Tibial nerve (tissue), 4 donors: ENCODE measurements at regions not wholly inside any gene's neighbourhood (a gene's known extent, or its start where the extent isn't known, plus 50 kb on each side); places are given as distances from the start of the nearest gene placed in this dataset.

Experiments
- DNase-seq, 2 donors: peaks; one replicate each; pipeline ENCODE4 v3.0.0-alpha.2; 2019; ENCODE audit warnings: low spot score in 2 of 2
- H3K27ac ChIP-seq, 4 donors: fragments of 200-600 bp; sonication (generic) in 3 of 4; one replicate each; pipeline ENCODE4 v1.5.1; 2017 to 2019; ENCODE audit warnings: mild to moderate bottlenecking in 1 of 4
- H3K27me3 ChIP-seq, 2 donors: fragments of 200-600 bp; sonication (generic) in 1 of 2; one replicate each; pipeline versions ENCODE4 v1.5.1 to v1.6.0; 2017 to 2019
- H3K36me3 ChIP-seq, 3 donors: fragments of 200-600 bp; sonication (generic); one replicate each; pipeline ENCODE4 v1.5.1; 2018 to 2019
- H3K4me1 ChIP-seq, 4 donors: fragments of 200-600 bp; sonication (generic) in 3 of 4; one replicate each; pipeline ENCODE4 v1.5.1; 2017 to 2019
- H3K4me3 ChIP-seq, 4 donors: fragments of 200-600 bp; sonication (generic) in 3 of 4; one replicate each; pipeline ENCODE4 v1.5.1; 2017 to 2019; ENCODE audit warnings: mild to moderate bottlenecking in 1 of 4, moderate library complexity in 1 of 4
- H3K9me3 ChIP-seq, 4 donors: fragments of 200-600 bp; sonication (generic) in 3 of 4; one replicate each; pipeline ENCODE4 v1.5.1; 2017 to 2019
- EP300 ChIP-seq, 2 donors: sonication (generic); formaldehyde crosslinking; IDR thresholded peaks; one replicate each; pipeline ENCODE4 v1.6.1; 2017; ENCODE audit warnings: antibody characterized with exemption in 2 of 2, mild to moderate bottlenecking in 1 of 2
- POLR2A ChIP-seq, 2 donors: fragments of 450-650 bp; IDR thresholded peaks; one replicate each; pipeline ENCODE4 v1.6.1; 2017; ENCODE audit warnings: antibody characterized with exemption in 2 of 2, mild to moderate bottlenecking in 2 of 2, moderate library complexity in 2 of 2
- WGBS, 2 donors: methylation state at CpG; one replicate each; pipeline ENCODE4 v1.1.5; 2018; 5-methylcytosine and 5-hydroxymethylcytosine counted together
- TF ChIP-seq, protein P1 (sequence below), 5 experiments: fragments of 200-600 bp in 3 of 5; fragments of 450-650 bp in 2 of 5; sonication (generic) in 3 of 5; IDR thresholded peaks; one replicate each; pipeline ENCODE4 v1.5.1; 2016 to 2019; ENCODE audit warnings: antibody characterized with exemption in 5 of 5, mild to moderate bottlenecking in 3 of 5, moderate library complexity in 2 of 5

DNA sequence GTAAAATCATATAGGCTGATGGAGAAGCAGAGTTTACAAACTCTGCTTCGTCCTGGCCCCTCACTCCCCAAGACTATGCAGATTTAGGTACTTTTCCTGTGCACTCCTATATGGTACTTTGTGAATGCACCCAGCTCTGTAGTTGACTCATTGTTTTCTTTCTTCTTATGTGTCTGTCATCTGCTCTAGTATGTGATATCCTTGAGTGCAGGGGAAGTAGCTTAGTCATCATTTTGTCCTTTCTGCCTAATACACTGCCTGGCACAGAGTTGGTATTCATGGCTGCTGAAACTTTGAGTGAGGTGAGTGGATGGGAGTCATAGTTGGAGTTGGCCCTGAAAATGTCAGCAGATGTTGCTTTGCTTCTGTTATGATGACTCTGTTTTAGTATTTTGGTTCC, 222.6 kb downstream of the RNF144B start:
- WGBS, 2 donors: 54 to 85% methylated on average over 1 of the region's 1 CpG
- Histone ChIP-seq H3K9me3 (peaks cover 0 to 10% (median 0%) of the 10 kb centered on the region in 4 donors), H3K36me3 (no peaks in the 10 kb centered on the region), H3K4me1 (no peaks in the 10 kb centered on the region), H3K4me3 (no peak overlapping the region), H3K27me3 (no peaks in the 10 kb centered on the region), H3K27ac (no peak overlapping the region)
- no peak for DNase-seq
- TF ChIP-seq POLR2A (IDR thresholded peaks at IDR 0.05): no peak
- TF ChIP-seq, protein P1, sequence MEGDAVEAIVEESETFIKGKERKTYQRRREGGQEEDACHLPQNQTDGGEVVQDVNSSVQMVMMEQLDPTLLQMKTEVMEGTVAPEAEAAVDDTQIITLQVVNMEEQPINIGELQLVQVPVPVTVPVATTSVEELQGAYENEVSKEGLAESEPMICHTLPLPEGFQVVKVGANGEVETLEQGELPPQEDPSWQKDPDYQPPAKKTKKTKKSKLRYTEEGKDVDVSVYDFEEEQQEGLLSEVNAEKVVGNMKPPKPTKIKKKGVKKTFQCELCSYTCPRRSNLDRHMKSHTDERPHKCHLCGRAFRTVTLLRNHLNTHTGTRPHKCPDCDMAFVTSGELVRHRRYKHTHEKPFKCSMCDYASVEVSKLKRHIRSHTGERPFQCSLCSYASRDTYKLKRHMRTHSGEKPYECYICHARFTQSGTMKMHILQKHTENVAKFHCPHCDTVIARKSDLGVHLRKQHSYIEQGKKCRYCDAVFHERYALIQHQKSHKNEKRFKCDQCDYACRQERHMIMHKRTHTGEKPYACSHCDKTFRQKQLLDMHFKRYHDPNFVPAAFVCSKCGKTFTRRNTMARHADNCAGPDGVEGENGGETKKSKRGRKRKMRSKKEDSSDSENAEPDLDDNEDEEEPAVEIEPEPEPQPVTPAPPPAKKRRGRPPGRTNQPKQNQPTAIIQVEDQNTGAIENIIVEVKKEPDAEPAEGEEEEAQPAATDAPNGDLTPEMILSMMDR (IDR thresholded peaks at IDR 0.05): no peak
- no peak for TF ChIP-seq EP300 (IDR thresholded peaks at IDR 0.05)

DNA sequence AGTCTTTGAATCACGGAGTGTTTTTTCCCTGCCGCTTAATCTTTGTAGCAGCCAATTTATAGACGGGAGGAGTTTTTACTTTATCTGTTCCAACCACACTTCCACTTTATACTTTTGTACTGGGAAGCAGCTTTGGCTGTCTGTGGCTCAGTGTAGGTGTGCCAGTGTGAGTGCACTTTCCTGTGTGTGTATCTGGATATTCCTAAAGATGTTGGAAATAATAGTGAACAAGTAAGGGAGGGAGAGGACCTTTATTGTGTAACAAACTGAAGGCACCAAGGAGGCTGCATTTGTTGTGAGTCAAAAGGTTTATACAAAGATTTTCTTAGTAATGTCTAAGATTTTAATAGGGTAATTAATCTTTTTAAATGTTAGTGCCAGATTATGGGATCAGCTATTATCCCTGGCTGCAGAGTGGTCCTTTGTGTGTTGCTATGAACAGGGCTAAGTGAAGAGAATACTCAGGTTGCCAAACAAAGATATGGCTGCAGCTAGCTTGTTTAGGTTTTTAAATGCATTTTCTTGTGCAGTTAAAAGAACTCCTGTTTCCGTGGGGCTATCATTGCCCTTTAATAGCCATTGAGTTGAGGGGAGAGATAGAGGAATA, 226.3 kb downstream of the RNF144B start:
- H3K36me3 ChIP-seq: no peaks in the 10 kb centered on the region
- H3K4me3 ChIP-seq: no peak overlapping the region
- DNase-seq: no peak
- no peaks in the 10 kb centered on the region for H3K4me1 ChIP-seq
- WGBS, 2 donors: 50 to 60% methylated on average over 4 of the region's 4 CpGs
- H3K9me3 ChIP-seq: peaks cover 0 to 13% (median 0%) of the 10 kb centered on the region in 4 donors
- H3K27me3 ChIP-seq: no peaks in the 10 kb centered on the region
- H3K27ac ChIP-seq: no peak overlapping the region
- TF ChIP-seq EP300 (IDR thresholded peaks at IDR 0.05) (no peak), POLR2A (IDR thresholded peaks at IDR 0.05) (no peak)
- TF ChIP-seq, protein P1 (IDR thresholded peaks at IDR 0.05): no peak

DNA sequence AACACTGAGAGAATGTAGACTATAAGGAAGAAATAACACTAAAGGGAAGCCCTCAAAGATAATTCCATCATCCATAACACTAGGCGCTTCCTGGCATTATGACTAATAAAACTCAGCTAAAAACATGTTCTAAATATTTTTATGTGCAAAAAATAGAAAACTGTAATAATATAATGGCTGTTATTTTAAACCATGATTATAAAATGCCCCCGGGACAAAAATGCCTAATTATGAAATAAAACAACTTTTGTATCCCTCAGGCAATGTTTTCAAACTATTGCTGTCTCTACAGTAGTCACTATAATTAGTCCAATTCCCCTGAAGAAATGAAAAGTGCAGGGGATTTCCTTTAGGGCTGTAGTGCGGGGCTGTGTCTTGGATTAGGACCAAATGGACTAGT, 242.4 kb downstream of the RNF144B start:
- Histone ChIP-seq H3K4me1 (no peaks in the 10 kb centered on the region), H3K27me3 (no peaks in the 10 kb centered on the region), H3K36me3 (no peaks in the 10 kb centered on the region), H3K9me3 (no peaks in the 10 kb centered on the region), H3K4me3 (no peak overlapping the region), H3K27ac (no peak overlapping the region)
- no peak for TF ChIP-seq POLR2A (IDR thresholded peaks at IDR 0.05)
- TF ChIP-seq EP300 (IDR thresholded peaks at IDR 0.05): no peak
- TF ChIP-seq, protein P1 (IDR thresholded peaks at IDR 0.05): no peak
- WGBS, 2 donors: 55 to 56% methylated on average over 3 of the region's 3 CpGs
- no peak for DNase-seq

DNA sequence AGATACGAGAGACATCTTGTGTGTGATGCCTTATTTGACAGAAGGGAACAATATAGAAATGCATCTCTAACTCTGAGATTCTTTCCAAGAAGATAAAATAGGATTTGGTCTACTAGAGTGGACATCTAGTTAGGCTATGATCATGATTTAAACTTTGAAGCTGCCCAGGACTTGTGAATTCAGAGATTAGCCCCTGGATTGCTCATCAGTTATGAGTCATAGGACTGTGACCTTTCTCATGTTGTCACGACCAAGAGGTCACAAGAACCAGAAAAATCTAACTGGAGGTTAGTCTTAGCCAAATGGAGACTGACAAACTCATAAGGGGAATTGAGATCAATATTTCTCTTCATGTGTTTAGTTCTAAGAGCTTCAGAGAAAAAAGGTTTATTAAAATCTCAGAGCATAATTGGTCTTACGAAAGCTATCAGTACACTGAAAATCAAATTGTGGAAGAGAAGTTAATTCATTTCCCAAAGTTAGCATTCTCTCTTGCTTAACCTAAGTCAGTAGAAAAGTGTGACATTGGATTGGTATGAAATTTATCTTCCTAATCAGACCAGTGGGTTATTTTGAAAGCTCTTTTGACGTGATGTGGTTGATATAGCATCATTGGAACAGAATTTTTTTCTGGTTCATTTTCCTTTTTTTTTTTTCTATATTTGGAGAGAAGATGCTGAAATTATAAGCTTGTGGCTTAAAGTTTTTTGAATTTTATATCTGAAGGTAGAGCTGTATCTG, 245.7 kb downstream of the RNF144B start:
- no peaks in the 10 kb centered on the region for H3K36me3 ChIP-seq
- no peaks in the 10 kb centered on the region for H3K9me3 ChIP-seq
- WGBS, 2 donors: 60 to 72% methylated on average over 4 of the region's 4 CpGs
- H3K4me1 ChIP-seq: no peaks in the 10 kb centered on the region
- H3K4me3 ChIP-seq: no peak overlapping the region
- no peak for DNase-seq
- no peak overlapping the region for H3K27ac ChIP-seq
- no peaks in the 10 kb centered on the region for H3K27me3 ChIP-seq
- TF ChIP-seq, protein P1 (IDR thresholded peaks at IDR 0.05): no peak
- TF ChIP-seq EP300 (IDR thresholded peaks at IDR 0.05): no peak
- no peak for TF ChIP-seq POLR2A (IDR thresholded peaks at IDR 0.05)

DNA sequence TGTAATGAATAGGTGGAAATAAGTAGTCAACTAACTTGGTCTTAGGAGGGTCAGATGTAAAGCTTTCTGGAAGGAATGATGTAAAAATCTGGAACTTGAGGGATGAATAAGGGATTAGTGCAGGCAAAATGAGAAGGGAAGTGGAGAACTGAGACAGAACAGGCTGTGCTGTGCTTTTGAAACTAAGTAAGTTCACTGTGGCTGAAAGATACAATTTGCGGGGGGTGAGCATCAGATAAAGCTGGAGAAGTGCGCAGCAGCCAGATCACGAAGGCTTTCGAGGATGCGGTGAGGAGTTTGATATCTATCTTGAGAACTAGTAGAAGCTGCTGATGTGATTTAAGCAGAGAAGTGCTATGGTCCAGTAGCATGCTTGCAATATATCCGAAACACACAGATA, 247.8 kb downstream of the RNF144B start:
- no peaks in the 10 kb centered on the region for H3K27me3 ChIP-seq
- DNase-seq: no peak
- H3K4me3 ChIP-seq: no peak overlapping the region
- no peaks in the 10 kb centered on the region for H3K36me3 ChIP-seq
- 93 to 94% methylated on average over 6 of the region's 6 CpGs for WGBS, 2 donors
- TF ChIP-seq EP300 (IDR thresholded peaks at IDR 0.05) (no peak), POLR2A (IDR thresholded peaks at IDR 0.05) (no peak)
- TF ChIP-seq, protein P1 (IDR thresholded peaks at IDR 0.05): no peak
- no peak overlapping the region for H3K27ac ChIP-seq
- H3K9me3 ChIP-seq: no peaks in the 10 kb centered on the region
- no peaks in the 10 kb centered on the region for H3K4me1 ChIP-seq
